GM12878 (cell line): ENCODE measurements at regions not wholly inside any gene's neighbourhood (a gene's known extent, or its start where the extent isn't known, plus 50 kb on each side); places are given as distances from the start of the nearest gene placed in this dataset.

Experiments used
- ATF3 ChIP-seq: IDR thresholded peaks from 2 replicates; pipeline ENCODE4 v1.6.1; 2011; ENCODE audit warnings: low read depth, mild to moderate bottlenecking, low read length, moderate library complexity, borderline replicate concordance; ENCODE audit errors: extremely low read depth
- JUND ChIP-seq: IDR thresholded peaks from 2 replicates; pipeline ENCODE4 v1.6.1; 2012; ENCODE audit warnings: low read depth, mild to moderate bottlenecking, low read length, improper control_type of control experiment, moderate library complexity
- MEF2A ChIP-seq: IDR thresholded peaks from 2 replicates; pipeline ENCODE4 v1.6.1; 2011; ENCODE audit warnings: low read depth, mild to moderate bottlenecking, low read length, moderate library complexity; ENCODE audit not compliant: insufficient read depth
- MEF2B ChIP-seq: fragments of 450-650 bp; IDR thresholded peaks from 2 replicates; pipeline ENCODE4 v1.6.1; 2018; ENCODE audit warnings: mild to moderate bottlenecking, moderate library complexity; ENCODE audit not compliant: partially characterized antibody, poor library complexity, severe bottlenecking
- MTA3 ChIP-seq: IDR thresholded peaks from 2 replicates; pipeline ENCODE4 v1.6.1; 2012; ENCODE audit warnings: low read length, inconsistent platforms, borderline replicate concordance
- NFIC ChIP-seq: IDR thresholded peaks from 2 replicates; pipeline ENCODE4 v1.6.1; 2012; ENCODE audit warnings: low read depth, mild to moderate bottlenecking, inconsistent platforms, low read length, moderate library complexity
- NRF1 ChIP-seq: conservative IDR thresholded peaks from 2 replicates; pipeline ENCODE4 v1.6.1; 2011; ENCODE audit warnings: mild to moderate bottlenecking, low read depth, low read length, improper control_type of control experiment
- SMARCA5 ChIP-seq: fragments of 450-650 bp; IDR thresholded peaks from 2 replicates; pipeline ENCODE4 v1.6.1; 2017; ENCODE audit warnings: mild to moderate bottlenecking
- STAT3 ChIP-seq: IDR thresholded peaks from 2 replicates; pipeline ENCODE4 v1.6.1; 2011; ENCODE audit warnings: low read depth, low read length, improper control_type of control experiment
- TF ChIP-seq, protein P1 (sequence below): IDR thresholded peaks from 2 replicates; pipeline ENCODE4 v1.6.1; 2012; ENCODE audit warnings: low read depth, low read length, improper control_type of control experiment
- TF ChIP-seq, protein P2 (sequence below): fragments of 450-650 bp; IDR thresholded peaks from 2 replicates; pipeline ENCODE4 v1.6.1; 2017; ENCODE audit warnings: mild to moderate bottlenecking
- TF ChIP-seq, protein P3 (sequence below): IDR thresholded peaks from 2 replicates; pipeline ENCODE4 v1.6.1; 2011; ENCODE audit warnings: low read depth, low read length, improper control_type of control experiment, borderline replicate concordance

- TF ChIP-seq, protein P1, sequence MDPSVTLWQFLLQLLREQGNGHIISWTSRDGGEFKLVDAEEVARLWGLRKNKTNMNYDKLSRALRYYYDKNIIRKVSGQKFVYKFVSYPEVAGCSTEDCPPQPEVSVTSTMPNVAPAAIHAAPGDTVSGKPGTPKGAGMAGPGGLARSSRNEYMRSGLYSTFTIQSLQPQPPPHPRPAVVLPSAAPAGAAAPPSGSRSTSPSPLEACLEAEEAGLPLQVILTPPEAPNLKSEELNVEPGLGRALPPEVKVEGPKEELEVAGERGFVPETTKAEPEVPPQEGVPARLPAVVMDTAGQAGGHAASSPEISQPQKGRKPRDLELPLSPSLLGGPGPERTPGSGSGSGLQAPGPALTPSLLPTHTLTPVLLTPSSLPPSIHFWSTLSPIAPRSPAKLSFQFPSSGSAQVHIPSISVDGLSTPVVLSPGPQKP = no peak
- TF ChIP-seq, protein P2, sequence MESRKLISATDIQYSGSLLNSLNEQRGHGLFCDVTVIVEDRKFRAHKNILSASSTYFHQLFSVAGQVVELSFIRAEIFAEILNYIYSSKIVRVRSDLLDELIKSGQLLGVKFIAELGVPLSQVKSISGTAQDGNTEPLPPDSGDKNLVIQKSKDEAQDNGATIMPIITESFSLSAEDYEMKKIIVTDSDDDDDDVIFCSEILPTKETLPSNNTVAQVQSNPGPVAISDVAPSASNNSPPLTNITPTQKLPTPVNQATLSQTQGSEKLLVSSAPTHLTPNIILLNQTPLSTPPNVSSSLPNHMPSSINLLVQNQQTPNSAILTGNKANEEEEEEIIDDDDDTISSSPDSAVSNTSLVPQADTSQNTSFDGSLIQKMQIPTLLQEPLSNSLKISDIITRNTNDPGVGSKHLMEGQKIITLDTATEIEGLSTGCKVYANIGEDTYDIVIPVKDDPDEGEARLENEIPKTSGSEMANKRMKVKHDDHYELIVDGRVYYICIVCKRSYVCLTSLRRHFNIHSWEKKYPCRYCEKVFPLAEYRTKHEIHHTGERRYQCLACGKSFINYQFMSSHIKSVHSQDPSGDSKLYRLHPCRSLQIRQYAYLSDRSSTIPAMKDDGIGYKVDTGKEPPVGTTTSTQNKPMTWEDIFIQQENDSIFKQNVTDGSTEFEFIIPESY = no peak
- TF ChIP-seq NFIC (no peak), SMARCA5 (no peak), MEF2A (no peak), STAT3 (no peak), NRF1 (no peak), MEF2B (no peak), JUND (no peak), MTA3 (no peak), ATF3 (no peak)
- TF ChIP-seq, protein P3, sequence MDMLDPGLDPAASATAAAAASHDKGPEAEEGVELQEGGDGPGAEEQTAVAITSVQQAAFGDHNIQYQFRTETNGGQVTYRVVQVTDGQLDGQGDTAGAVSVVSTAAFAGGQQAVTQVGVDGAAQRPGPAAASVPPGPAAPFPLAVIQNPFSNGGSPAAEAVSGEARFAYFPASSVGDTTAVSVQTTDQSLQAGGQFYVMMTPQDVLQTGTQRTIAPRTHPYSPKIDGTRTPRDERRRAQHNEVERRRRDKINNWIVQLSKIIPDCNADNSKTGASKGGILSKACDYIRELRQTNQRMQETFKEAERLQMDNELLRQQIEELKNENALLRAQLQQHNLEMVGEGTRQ = no peak
These were observed 181.0 kb upstream of the BMP4 start (continued) for GRCh38 chr14:54137614-54137961.
